Chondrocyte (in vitro differentiated cells): ENCODE measurements at regions not wholly inside any gene's neighbourhood (a gene's known extent, or its start where the extent isn't known, plus 50 kb on each side); places are given as distances from the start of the nearest gene placed in this dataset.
"Not testable (repeated sequence)": the region's sequence is repeated elsewhere in the genome, so short reads cannot be mapped to it uniquely, and the experiment has no call there.

Experiments used
- DNase-seq: peaks from one replicate; pipeline ENCODE4 v3.0.0; 2021; ENCODE audit warnings: mixed read lengths, low spot score
- H3K27ac Mint-ChIP-seq: one replicate; pipeline ENCODE4 v1.8.0; 2021; ENCODE audit warnings: mild to moderate bottlenecking, moderate library complexity, mixed read lengths; ENCODE audit not compliant: unreplicated experiment
- H3K27me3 Mint-ChIP-seq: 2 replicates; pipeline ENCODE4 v1.8.0; 2021; ENCODE audit warnings: low read depth, mixed read lengths
- H3K36me3 Mint-ChIP-seq: 2 replicates; pipeline ENCODE4 v1.8.0; 2021; ENCODE audit warnings: low read depth, mixed read lengths
- H3K4me1 Mint-ChIP-seq: 2 replicates; pipeline ENCODE4 v1.8.0; 2021; ENCODE audit warnings: low read depth, mild to moderate bottlenecking, mixed read lengths
- H3K4me3 Mint-ChIP-seq: one replicate; pipeline ENCODE4 v1.8.0; 2021; ENCODE audit warnings: mild to moderate bottlenecking, moderate library complexity, mixed read lengths; ENCODE audit not compliant: unreplicated experiment
- H3K9me3 Mint-ChIP-seq: 2 replicates; pipeline ENCODE4 v1.8.0; 2021; ENCODE audit warnings: low read depth, mixed read lengths
- CTCF ChIP-seq: fragments of 200-600 bp; sonication (generic); IDR thresholded peaks from 2 replicates; pipeline ENCODE4 v1.5.0; 2021; ENCODE audit warnings: antibody characterized with exemption, mild to moderate bottlenecking, moderate library complexity

DNA sequence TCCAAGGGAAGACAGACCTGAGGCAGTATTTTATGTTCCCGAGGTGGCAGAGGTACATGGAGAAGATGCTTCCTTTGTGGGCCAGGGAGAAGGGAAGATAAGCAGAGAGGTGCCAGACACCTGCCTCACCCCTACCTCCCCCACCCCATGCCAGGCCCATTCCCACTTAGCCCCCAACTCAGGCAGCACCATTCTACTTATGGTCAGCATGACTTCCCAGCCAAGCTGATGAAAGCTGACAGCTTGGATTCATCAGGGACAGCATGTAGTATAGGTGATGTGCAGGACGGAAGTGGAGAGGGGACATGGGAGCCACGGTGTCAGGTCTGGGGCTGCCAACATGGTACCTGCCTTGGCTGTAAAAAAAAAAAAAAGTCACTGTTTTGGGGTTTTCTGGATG, 57.5 kb upstream of the CSPG4 start:
- DNase-seq: no peak
- H3K4me1 Mint-ChIP-seq: peaks cover 3% of the 10 kb centered on the region
- H3K27ac Mint-ChIP-seq: no peak overlapping the region
- no peaks in the 10 kb centered on the region for H3K9me3 Mint-ChIP-seq
- no peaks in the 10 kb centered on the region for H3K27me3 Mint-ChIP-seq
- TF ChIP-seq CTCF: no peak
- H3K4me3 Mint-ChIP-seq: no peak overlapping the region
- H3K36me3 Mint-ChIP-seq: no peaks in the 10 kb centered on the region

GRCh38 chr15:75768526-75768925, 55.9 kb upstream of the CSPG4 start:
- not testable (repeated sequence) for H3K4me1 Mint-ChIP-seq, H3K9me3 Mint-ChIP-seq, H3K36me3 Mint-ChIP-seq, H3K4me3 Mint-ChIP-seq, H3K27me3 Mint-ChIP-seq, H3K27ac Mint-ChIP-seq, DNase-seq

GRCh38 chr15:75765551-75766305, 53.1 kb upstream of the CSPG4 start:
- H3K36me3 Mint-ChIP-seq, H3K27me3 Mint-ChIP-seq, H3K4me3 Mint-ChIP-seq, DNase-seq, H3K27ac Mint-ChIP-seq, H3K9me3 Mint-ChIP-seq, H3K4me1 Mint-ChIP-seq: not testable (repeated sequence)

DNA sequence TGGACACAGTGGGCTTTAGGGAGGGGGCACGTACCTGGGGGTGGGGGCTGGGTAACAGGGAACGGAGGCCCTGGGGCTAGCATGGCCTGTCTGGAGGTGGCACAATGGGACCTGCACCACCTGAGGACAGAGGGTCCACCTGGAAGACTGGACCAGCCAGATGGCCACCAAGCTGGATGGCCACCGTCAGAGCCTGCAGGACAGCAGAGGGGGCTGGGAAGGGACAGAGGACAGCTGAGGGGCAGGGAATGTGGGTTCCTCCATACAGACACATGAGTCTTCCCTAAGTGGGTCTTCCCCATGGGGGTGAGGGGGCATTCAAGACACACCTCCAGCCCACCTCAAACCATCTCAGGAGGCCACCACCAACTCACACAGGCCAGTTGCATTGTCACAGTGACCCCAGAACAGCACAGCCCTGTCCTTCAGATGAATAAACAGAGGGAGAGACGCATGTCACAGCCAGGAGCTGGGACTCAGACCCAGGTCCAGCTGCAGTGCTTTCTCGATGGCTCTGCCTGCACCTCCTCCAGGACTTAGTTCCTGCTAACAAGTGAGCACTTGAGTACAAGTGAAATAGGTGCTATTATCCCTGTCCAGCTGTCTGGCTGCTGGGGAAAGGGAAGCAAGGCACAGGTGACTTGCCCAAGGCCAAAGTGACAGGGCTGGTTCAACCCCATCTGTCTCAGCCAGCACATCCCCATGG, 52.4 kb upstream of the CSPG4 start:
- H3K4me1 Mint-ChIP-seq, H3K27ac Mint-ChIP-seq, DNase-seq: not testable (repeated sequence)

GRCh38 chr15:75763635-75764600, 51.3 kb upstream of the CSPG4 start:
- peaks cover 12% of the 10 kb centered on the region for H3K4me1 Mint-ChIP-seq
- not testable (repeated sequence) for H3K9me3 Mint-ChIP-seq, H3K27me3 Mint-ChIP-seq, H3K36me3 Mint-ChIP-seq, H3K27ac Mint-ChIP-seq, DNase-seq, H3K4me3 Mint-ChIP-seq

More for the DNA sequence above, 52.4 kb upstream of the CSPG4 start:
- not testable (repeated sequence) for H3K27me3 Mint-ChIP-seq, H3K4me3 Mint-ChIP-seq, H3K36me3 Mint-ChIP-seq, H3K9me3 Mint-ChIP-seq

- no peaks in the 10 kb centered on the region for H3K36me3 Mint-ChIP-seq
- H3K4me1 Mint-ChIP-seq: peaks cover 18% of the 10 kb centered on the region
- H3K9me3 Mint-ChIP-seq: no peaks in the 10 kb centered on the region
- no peak overlapping the region for H3K27ac Mint-ChIP-seq
- TF ChIP-seq CTCF: no peak
- no peak overlapping the region for H3K4me3 Mint-ChIP-seq
- H3K27me3 Mint-ChIP-seq: no peaks in the 10 kb centered on the region
- no peak for DNase-seq
Observed at GRCh38 chr15:75763137-75763611, 50.5 kb upstream of the CSPG4 start.
